H1 (cell line): ENCODE measurements at regions not wholly inside any gene's neighbourhood (a gene's known extent, or its start where the extent isn't known, plus 50 kb on each side); places are given as distances from the start of the nearest gene placed in this dataset.

Experiments used
- CTCF ChIA-PET: fragments of 300-600 bp; sonication (Branson Sonifier 250); formaldehyde crosslinking; loops from one replicate; lab custom pipeline; 2021; ENCODE audit not compliant: partially characterized antibody; lab: Charles Lee
- POLR2A ChIA-PET: fragments of 300-600 bp; sonication (Branson Sonifier 250); formaldehyde crosslinking; loops from one replicate; lab custom pipeline; 2021; ENCODE audit warnings: inconsistent platforms; ENCODE audit not compliant: partially characterized antibody; lab: Charles Lee
- DNase-seq, 2 experiments: peaks; one replicate each; pipeline versions ENCODE4 v3.0.0 to v3.0.0-alpha.2; 2010 to 2022; ENCODE audit warnings: low spot score in 2 of 2, low read depth in 1 of 2, mixed read lengths in 1 of 2
- FAIRE-seq: peaks from 2 replicates; lab custom pipeline; 2011; peaks lifted over from hg19 to GRCh38; lab: Jason Lieb, UNC
- H2AFZ ChIP-seq: 2 replicates; pipeline ENCODE4 v1.8.1; 2012; ENCODE audit warnings: low read length, inconsistent platforms
- H2AK5ac ChIP-seq: 2 replicates; pipeline ENCODE4 v1.6.1; 2013; ENCODE audit warnings: low read depth, low read length
- H2BK120ac ChIP-seq: replicated peaks from 2 replicates; pipeline ENCODE3; 2013; ENCODE audit warnings: low read depth, low read length, inconsistent platforms
- H2BK12ac ChIP-seq: 2 replicates; pipeline ENCODE4 v1.6.1; 2013; ENCODE audit warnings: low read depth, low read length
- H2BK15ac ChIP-seq: 2 replicates; pipeline ENCODE4 v1.6.1; 2013; ENCODE audit warnings: low read length
- H2BK20ac ChIP-seq: 2 replicates; pipeline ENCODE4 v1.6.1; 2013; ENCODE audit warnings: low read length
- H2BK5ac ChIP-seq: 2 replicates; pipeline ENCODE4 v1.6.1; 2013; ENCODE audit warnings: low read depth, low read length
- H3K14ac ChIP-seq: 2 replicates; pipeline ENCODE4 v1.6.1; 2013; ENCODE audit warnings: inconsistent platforms; ENCODE audit not compliant: insufficient read length
- H3K18ac ChIP-seq: 2 replicates; pipeline ENCODE4 v1.6.1; 2013; ENCODE audit warnings: low read length; ENCODE audit errors: extremely low read depth
- H3K23ac ChIP-seq: 2 replicates; pipeline ENCODE4 v1.6.1; 2013; ENCODE audit warnings: inconsistent platforms; ENCODE audit not compliant: insufficient read length
- H3K23me2 ChIP-seq: 2 replicates; pipeline ENCODE4 v1.6.1; 2013; ENCODE audit warnings: low read depth, low read length
- H3K27ac ChIP-seq: 2 replicates; pipeline ENCODE4 v1.6.1; 2011; ENCODE audit warnings: low read depth, low read length, inconsistent platforms
- H3K27me3 ChIP-seq, 4 experiments: replicated peaks in 1 of 4; 1 replicate in 1 of 4; 2 replicates in 3 of 4; pipeline versions ENCODE4 v1.6.1 to v1.8.1; 2011 to 2013; ENCODE audit warnings: low read length in 3 of 4, mild to moderate bottlenecking in 3 of 4, inconsistent platforms in 2 of 4, mixed read lengths in 2 of 4, moderate library complexity in 1 of 4; ENCODE audit not compliant: control insufficient read depth in 3 of 4, insufficient read depth in 3 of 4; ENCODE audit errors: extremely low read depth in 1 of 4
- H3K36me3 ChIP-seq, 4 experiments: 2 replicates each; pipeline versions ENCODE4 v1.6.1 to v1.8.1; 2011 to 2013; ENCODE audit warnings: mild to moderate bottlenecking in 4 of 4, low read length in 3 of 4, moderate library complexity in 2 of 4, control low read depth in 1 of 4, inconsistent platforms in 1 of 4; ENCODE audit not compliant: insufficient read depth in 4 of 4, control insufficient read depth in 2 of 4
- H3K4ac ChIP-seq: replicated peaks from 2 replicates; pipeline ENCODE3; 2013; ENCODE audit warnings: low read length, low read depth, mixed read lengths, inconsistent platforms; ENCODE audit not compliant: insufficient read length
- H3K4me1 ChIP-seq, 4 experiments: replicated peaks in 1 of 4; 1 replicate in 1 of 4; 2 replicates in 3 of 4; pipeline versions ENCODE4 v1.6.1 to v1.8.1; 2011 to 2013; ENCODE audit warnings: low read length in 3 of 4, inconsistent platforms in 2 of 4, mixed read lengths in 1 of 4; ENCODE audit not compliant: insufficient read depth in 4 of 4, control insufficient read depth in 3 of 4
- H3K4me2 ChIP-seq, 2 experiments: 2 replicates each; pipeline versions ENCODE4 v1.6.1 to v1.8.1; 2011 to 2013; ENCODE audit warnings: low read depth in 2 of 2, low read length in 2 of 2, control low read depth in 1 of 2, inconsistent platforms in 1 of 2, mild to moderate bottlenecking in 1 of 2; ENCODE audit not compliant: insufficient read depth in 1 of 2
- H3K4me3 ChIP-seq, 4 experiments: fragments of 200-600, 300-600 bp in 1 of 4; sonication (generic), shearing (Covaris generic), sonication (Bioruptor Twin) in 1 of 4; 2 replicates each; pipeline versions ENCODE4 v1.5.1 to v1.8.1; 2011 to 2016; ENCODE audit warnings: low read length in 4 of 4, low read depth in 3 of 4, control low read depth in 2 of 4, inconsistent platforms in 2 of 4, mild to moderate bottlenecking in 2 of 4, mixed read lengths in 1 of 4, moderate library complexity in 1 of 4; ENCODE audit not compliant: insufficient read depth in 2 of 4; ENCODE audit errors: extremely low read depth in 1 of 4
- H3K56ac ChIP-seq: replicated peaks from 2 replicates; pipeline ENCODE3; 2013; ENCODE audit warnings: low read depth, mild to moderate bottlenecking, mixed read lengths, low read length, inconsistent platforms; ENCODE audit not compliant: insufficient read length
- H3K79me1 ChIP-seq: 2 replicates; pipeline ENCODE4 v1.6.1; 2013; ENCODE audit warnings: low read depth, low read length, control low read depth
- H3K79me2 ChIP-seq, 2 experiments: 2 replicates each; pipeline versions ENCODE4 v1.6.1 to v1.8.1; 2012 to 2013; ENCODE audit warnings: low read length in 2 of 2, mild to moderate bottlenecking in 2 of 2, inconsistent platforms in 1 of 2; ENCODE audit not compliant: insufficient read depth in 2 of 2, control insufficient read depth in 1 of 2
- H3K9ac ChIP-seq, 4 experiments: replicated peaks in 1 of 4; 1 replicate in 1 of 4; 2 replicates in 3 of 4; pipeline versions ENCODE4 v1.6.1 to v1.8.1; 2011 to 2013; ENCODE audit warnings: low read depth in 3 of 4, low read length in 3 of 4, control low read depth in 2 of 4, mild to moderate bottlenecking in 2 of 4, moderate library complexity in 2 of 4, inconsistent platforms in 1 of 4; ENCODE audit errors: extremely low read depth in 1 of 4
- H3K9me3 ChIP-seq, 2 experiments: 2 replicates each; pipeline versions ENCODE4 v1.6.1 to v1.8.1; 2012 to 2013; ENCODE audit warnings: mild to moderate bottlenecking in 2 of 2, moderate library complexity in 2 of 2, control low read depth in 1 of 2, inconsistent platforms in 1 of 2, low read depth in 1 of 2, low read length in 1 of 2, mixed read lengths in 1 of 2; ENCODE audit not compliant: insufficient read depth in 2 of 2
- H4K20me1 ChIP-seq, 2 experiments: replicated peaks in 1 of 2; 2 replicates each; pipeline versions ENCODE3 to v1.8.1; 2011 to 2013; ENCODE audit warnings: inconsistent platforms in 2 of 2, low read length in 2 of 2, mild to moderate bottlenecking in 1 of 2; ENCODE audit not compliant: insufficient read depth in 2 of 2, control insufficient read depth in 1 of 2
- H4K5ac ChIP-seq: 2 replicates; pipeline ENCODE4 v1.6.1; 2013; ENCODE audit warnings: low read length, low read depth, mixed read lengths, inconsistent platforms; ENCODE audit not compliant: insufficient read length
- H4K8ac ChIP-seq: 2 replicates; pipeline ENCODE4 v1.8.0; 2013; ENCODE audit warnings: mild to moderate bottlenecking, moderate library complexity, low read length, inconsistent platforms; ENCODE audit not compliant: insufficient read depth; ENCODE audit errors: extremely low read depth
- H4K91ac ChIP-seq: replicated peaks from 2 replicates; pipeline ENCODE3; 2013; ENCODE audit warnings: low read length, mixed read lengths, inconsistent platforms; ENCODE audit not compliant: insufficient read length
- EP300 ChIP-seq, 2 experiments: IDR thresholded peaks; 1 replicate in 1 of 2; 2 replicates in 1 of 2; pipeline ENCODE4 v1.6.1; 2011 to 2012; ENCODE audit warnings: low read depth in 2 of 2, low read length in 2 of 2, mild to moderate bottlenecking in 2 of 2, borderline replicate concordance in 1 of 2, inconsistent platforms in 1 of 2, moderate library complexity in 1 of 2
- JUND ChIP-seq: IDR thresholded peaks from 2 replicates; pipeline ENCODE4 v1.6.1; 2011; ENCODE audit warnings: mild to moderate bottlenecking, improper control_type of control experiment, low read length
- KDM4A ChIP-seq: IDR thresholded peaks from one replicate; pipeline ENCODE4 v1.7.1; 2012; ENCODE audit warnings: low read depth, mild to moderate bottlenecking, moderate library complexity, low read length, inconsistent platforms; ENCODE audit not compliant: severe bottlenecking
- TAF1 ChIP-seq: IDR thresholded peaks from 2 replicates; pipeline ENCODE4 v1.6.1; 2011; ENCODE audit warnings: mild to moderate bottlenecking, low read depth, low read length
- TAF7 ChIP-seq: optimal IDR thresholded peaks from 2 replicates; pipeline ENCODE3; 2011; ENCODE audit warnings: low read depth, mild to moderate bottlenecking, inconsistent platforms, low read length, moderate library complexity, borderline replicate concordance
- TBP ChIP-seq: IDR thresholded peaks from 2 replicates; pipeline ENCODE4 v1.6.1; 2011; ENCODE audit warnings: low read depth, low read length, improper control_type of control experiment
- TEAD4 ChIP-seq: IDR thresholded peaks from 2 replicates; pipeline ENCODE4 v1.6.1; 2012; ENCODE audit warnings: low read depth, low read length, inconsistent platforms, mixed read lengths
- WGBS, 2 experiments: shearing (Covaris generic) in 1 of 2; methylation state at CpG; one replicate each; pipeline versions ENCODE4 v1.1.6 to v1.1.7; 2013 to 2015; ENCODE audit warnings: low lambda C conversion rate in 2 of 2, mixed read lengths in 2 of 2, inconsistent platforms in 1 of 2, low coverage in 1 of 2, missing lambda C conversion rate in 1 of 2; ENCODE audit not compliant: insufficient replicate concordance in 2 of 2, insufficient coverage in 1 of 2, insufficient read length in 1 of 2; ENCODE audit errors: extremely low coverage in 1 of 2, missing lambda C conversion rate in 1 of 2; 5-methylcytosine and 5-hydroxymethylcytosine counted together
- TF ChIP-seq, protein P1 (sequence below), 3 experiments: IDR thresholded peaks; 1 replicate in 2 of 3; 2 replicates in 1 of 3; pipeline versions ENCODE4 v1.5.1 to v1.6.1; 2011; ENCODE audit warnings: low read length in 3 of 3, mild to moderate bottlenecking in 3 of 3, inconsistent platforms in 2 of 3, low read depth in 1 of 3, moderate library complexity in 1 of 3; ENCODE audit not compliant: insufficient read depth in 1 of 3; ENCODE audit errors: control extremely low read depth in 1 of 3

DNA sequence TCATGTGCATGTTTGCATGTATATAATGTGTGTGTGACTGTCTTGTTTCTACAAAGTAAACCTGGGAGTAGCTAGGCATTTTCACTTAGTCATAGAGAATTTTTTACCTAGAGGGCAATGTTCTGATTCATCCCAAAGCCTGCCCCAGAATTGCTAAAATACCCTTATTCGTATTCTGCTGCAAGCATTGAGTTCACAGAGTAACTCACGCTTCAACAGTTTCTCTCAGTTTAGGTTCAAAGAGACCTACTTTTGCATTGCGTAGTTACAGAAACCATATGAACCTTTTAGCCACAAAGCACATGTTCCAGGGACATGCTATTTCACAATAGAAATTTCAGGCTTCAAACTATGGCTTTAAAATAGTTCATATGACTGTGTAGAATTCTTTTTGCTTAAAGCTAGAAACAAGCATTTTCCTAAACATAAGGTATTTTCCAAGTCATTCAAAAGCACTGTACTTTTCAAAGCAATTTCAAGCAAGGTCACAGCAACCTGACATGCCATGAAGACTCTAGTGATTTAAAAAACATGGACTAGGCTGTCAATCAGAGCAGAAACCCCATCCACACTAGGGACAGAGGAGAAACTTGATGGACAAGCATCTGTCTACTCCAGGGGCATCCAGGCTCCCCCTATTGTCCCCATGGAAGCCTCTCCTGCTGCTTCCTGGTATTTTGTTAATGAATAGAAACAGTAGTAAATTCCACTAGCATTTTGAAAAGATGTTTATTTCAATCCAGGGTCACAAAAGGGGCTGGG lies 81.5 kb upstream of the MAPK10 start:
- Histone ChIP-seq H2BK120ac (peak overlapping the region; percentile 38), H2AFZ (no peak overlapping the region), H3K27ac (no peak overlapping the region; the same call in 1 of the 2 replicates), H3K18ac (peak overlapping the region; percentile 20; the same call in 1 of the 2 replicates), H2BK5ac (peak overlapping the region; percentile 0; the same call in 1 of the 2 replicates), H4K8ac (no peak overlapping the region), H3K79me2 (no peaks in the 10 kb centered on the region), H3K4ac (no peak overlapping the region), H3K27me3 (no peaks in the 10 kb centered on the region), H3K23me2 (no peaks in the 10 kb centered on the region), H2AK5ac (no peak overlapping the region), H3K36me3 (peaks cover 0 to 6% (median 0%) of the 10 kb centered on the region in 4 experiments; a peak in 1 of 8 replicates), H3K4me1 (peaks cover 6 to 11% (median 9%) of the 10 kb centered on the region in 4 experiments; a peak in 4 of 7 replicates), H4K20me1 (no peaks in the 10 kb centered on the region), H2BK20ac (peak overlapping the region; percentile 27; the same call in 1 of the 2 replicates), H4K5ac (peak overlapping the region; percentile 89), H4K91ac (no peak overlapping the region), H3K14ac (no peak overlapping the region), H3K23ac (no peak overlapping the region), H3K9ac (no peak overlapping the region), H3K4me2 (peak overlapping the region; percentile 7 to 43; a peak in 3 of 4 replicates), H3K79me1 (no peaks in the 10 kb centered on the region), H2BK12ac (no peak overlapping the region), H2BK15ac (no peak overlapping the region), H3K4me3 (peak overlapping the region in 1 of 4 experiments; percentile 27; a peak in 1 of 8 replicates), H3K56ac (no peak overlapping the region), H3K9me3 (peaks cover 0 to 4% of the 10 kb centered on the region in 2 experiments; a peak in 1 of 4 replicates)
- 31% methylated on average over 3 of the region's 3 CpGs; no CpG with 5 or more reads in 1 of the 2 experiments for WGBS, 2 experiments
- POLR2A ChIA-PET = no interaction called here
- FAIRE-seq = peak; percentile 74
- CTCF ChIA-PET = interaction anchor here (0.7 to 1.9 kb wide), 4 partner anchors 11 to 71 kb away, joined by 3 to 13 read pairs (median 3); no protein-coding TSS in a partner anchor
- DNase-seq = no peak
- TF ChIP-seq TEAD4 (0 out of 2 replicates have a peak, but pooled peaks have one; percentile 17), KDM4A (no peak), TBP (no peak), TAF7 (no peak), EP300 (IDR thresholded peaks at IDR 0.05; ENCODE audit: borderline replicate concordance in 1 of 2, low read depth in 2 of 2, low read length in 2 of 2) (no peak), JUND (no peak), TAF1 (no peak)
- TF ChIP-seq, protein P1, sequence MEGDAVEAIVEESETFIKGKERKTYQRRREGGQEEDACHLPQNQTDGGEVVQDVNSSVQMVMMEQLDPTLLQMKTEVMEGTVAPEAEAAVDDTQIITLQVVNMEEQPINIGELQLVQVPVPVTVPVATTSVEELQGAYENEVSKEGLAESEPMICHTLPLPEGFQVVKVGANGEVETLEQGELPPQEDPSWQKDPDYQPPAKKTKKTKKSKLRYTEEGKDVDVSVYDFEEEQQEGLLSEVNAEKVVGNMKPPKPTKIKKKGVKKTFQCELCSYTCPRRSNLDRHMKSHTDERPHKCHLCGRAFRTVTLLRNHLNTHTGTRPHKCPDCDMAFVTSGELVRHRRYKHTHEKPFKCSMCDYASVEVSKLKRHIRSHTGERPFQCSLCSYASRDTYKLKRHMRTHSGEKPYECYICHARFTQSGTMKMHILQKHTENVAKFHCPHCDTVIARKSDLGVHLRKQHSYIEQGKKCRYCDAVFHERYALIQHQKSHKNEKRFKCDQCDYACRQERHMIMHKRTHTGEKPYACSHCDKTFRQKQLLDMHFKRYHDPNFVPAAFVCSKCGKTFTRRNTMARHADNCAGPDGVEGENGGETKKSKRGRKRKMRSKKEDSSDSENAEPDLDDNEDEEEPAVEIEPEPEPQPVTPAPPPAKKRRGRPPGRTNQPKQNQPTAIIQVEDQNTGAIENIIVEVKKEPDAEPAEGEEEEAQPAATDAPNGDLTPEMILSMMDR (IDR thresholded peaks at IDR 0.05; ENCODE audit: control extremely low read depth in 1 of 3, insufficient read depth in 1 of 3, low read depth in 1 of 3, low read length in 3 of 3) = peak in 2 of 3 experiments; percentile 2 to 26; a peak in 2 of 4 replicates
